NCI-H2227 (cell line): ENCODE measurements at regions not wholly inside any gene's neighbourhood (a gene's known extent, or its start where the extent isn't known, plus 50 kb on each side); places are given as distances from the start of the nearest gene placed in this dataset.

ENCODE experiments used
- DNase-seq: peaks from one replicate; lab custom pipeline; 2025; ENCODE audit not compliant: unreplicated experiment; lab: John Stamatoyannopoulos, UW

DNA sequence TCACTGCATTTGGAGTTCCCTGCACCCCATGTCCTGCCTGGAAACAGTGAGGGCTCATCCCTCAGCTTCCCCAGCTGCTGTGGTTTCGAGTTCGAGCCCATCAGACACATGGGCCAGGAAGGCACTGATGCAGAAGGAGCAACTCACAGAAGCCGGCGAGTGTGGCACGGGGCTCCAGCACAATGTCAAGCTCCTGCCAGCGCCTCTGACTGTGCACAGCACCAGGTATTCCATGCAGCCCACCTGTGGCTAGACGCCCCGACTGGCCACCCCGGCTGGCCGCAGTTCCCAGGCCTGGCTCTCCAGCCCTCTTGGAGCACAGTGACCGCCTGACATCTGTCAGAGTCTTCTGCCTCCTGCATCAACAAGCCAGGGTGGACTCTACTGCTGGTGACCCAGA, 419.4 kb downstream of the SHANK2 start:
- no peak for DNase-seq

DNA sequence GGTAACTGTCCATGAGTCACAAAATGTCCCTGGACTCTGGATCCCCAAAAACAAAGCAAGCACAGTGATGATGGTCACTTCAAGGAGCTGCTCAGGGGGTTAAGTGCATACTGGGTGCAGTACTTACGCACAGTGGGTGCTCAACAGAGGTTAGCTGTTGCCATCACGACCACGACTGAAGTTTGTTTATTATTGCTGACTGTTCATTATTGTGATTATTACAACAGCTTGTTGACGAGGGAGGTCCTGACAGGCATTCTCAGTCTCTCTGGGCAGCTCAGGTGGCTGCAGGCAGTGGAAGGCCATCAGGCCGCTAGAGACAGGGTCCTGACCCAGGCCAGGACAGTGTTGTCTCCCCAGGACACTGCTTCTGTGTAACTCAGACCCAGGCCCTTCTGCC, 418.8 kb downstream of the SHANK2 start:
- DNase-seq: no peak

DNA sequence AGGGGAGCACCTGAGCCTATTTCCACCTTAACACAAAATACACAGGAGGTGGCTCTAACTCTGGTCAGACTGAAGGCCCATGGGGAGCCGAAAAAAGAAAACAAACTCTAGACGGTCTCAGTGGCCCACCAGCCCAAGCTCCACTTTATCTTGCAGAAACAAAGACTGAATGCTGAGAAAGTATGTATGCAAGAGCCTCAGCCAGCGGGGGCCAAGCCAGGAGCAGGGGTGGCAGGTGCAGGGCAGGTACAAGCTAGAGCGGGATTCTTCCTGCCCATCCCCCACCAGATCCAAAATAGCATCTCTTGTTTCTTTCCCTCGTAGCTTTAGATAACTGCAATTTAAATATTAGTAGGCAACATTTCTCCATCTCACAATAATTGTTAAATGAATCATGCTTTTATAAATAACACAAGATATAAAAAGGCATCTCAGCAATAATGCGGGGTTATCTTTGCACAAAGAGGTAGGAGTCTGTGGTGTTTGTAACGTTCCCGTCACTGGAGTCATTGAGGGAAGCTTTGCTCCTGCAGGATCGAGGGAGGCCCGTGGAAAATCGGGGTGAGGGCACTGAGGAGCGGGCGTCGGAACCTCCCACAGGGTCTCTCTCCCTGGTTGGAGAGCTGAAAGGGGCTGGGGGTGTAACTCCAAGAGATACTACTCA, 418.0 kb downstream of the SHANK2 start:
- DNase-seq: no peak

DNA sequence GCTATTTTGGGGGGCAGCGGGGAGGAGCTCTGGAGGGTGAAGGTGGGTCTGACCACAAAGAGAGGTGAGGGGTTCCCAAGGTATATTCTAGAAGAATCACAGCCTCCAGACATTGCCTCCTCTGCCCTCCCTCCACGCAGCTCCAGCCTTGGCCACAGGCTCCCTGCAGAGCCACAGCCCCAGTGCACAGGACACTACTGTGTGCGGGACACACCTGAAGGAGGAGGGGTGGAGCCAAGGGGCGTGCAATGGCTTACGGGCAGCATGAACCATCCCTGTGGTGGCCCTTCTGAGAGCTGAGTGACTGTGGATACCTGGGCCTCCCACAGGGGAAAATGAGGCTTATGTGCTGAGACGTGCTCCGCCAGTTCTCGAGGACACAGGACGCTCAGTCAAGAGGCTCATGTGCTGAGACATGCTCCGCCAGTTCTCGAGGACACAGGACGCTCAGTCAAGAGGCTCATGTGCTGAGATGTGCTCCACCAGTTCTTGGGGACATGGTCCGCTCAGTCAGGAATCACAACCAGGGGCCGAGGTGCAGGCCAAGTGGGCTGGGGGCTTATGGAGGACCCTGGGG, 417.3 kb downstream of the SHANK2 start:
- no peak for DNase-seq

DNA sequence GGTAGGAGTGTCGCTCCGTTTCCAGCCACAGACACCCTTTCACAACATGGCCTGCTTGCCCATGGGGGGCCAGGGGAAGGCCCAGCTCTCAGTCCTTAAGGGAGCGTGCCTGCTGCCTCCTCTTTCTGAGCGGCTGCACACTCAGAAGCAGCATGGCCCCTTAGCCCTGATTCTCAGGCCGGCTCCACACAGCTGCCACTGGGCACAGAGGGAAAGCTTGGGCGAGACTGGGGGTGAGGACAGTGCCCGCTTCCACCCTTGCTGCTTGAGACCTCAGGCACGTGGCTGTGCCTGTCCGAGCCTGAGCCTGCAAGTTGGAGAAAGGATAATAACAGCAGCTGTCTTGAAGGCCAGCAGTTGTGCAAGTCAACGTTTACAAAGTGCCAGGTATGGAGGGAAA, 416.3 kb downstream of the SHANK2 start:
- DNase-seq: no peak

DNA sequence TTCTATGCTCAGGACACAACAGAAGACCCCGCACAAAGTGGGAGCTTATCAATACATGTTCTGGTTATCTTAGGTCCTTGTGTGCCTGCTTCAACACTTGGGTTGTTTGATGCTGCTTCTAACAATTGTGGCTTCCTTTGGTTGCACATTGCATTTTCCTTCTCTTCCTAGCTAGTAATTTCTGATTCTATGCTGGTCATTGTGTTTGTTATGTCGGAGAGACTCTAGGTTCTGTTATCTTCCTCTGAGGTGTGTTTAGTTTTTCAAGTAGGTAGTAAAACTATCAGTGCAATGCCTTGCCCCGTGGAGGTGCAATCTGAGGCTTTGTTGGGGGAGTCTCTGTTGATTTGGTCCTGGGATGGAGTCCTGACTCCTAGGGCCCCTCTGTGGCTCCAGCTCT, 414.2 kb downstream of the SHANK2 start:
- DNase-seq: no peak

DNA sequence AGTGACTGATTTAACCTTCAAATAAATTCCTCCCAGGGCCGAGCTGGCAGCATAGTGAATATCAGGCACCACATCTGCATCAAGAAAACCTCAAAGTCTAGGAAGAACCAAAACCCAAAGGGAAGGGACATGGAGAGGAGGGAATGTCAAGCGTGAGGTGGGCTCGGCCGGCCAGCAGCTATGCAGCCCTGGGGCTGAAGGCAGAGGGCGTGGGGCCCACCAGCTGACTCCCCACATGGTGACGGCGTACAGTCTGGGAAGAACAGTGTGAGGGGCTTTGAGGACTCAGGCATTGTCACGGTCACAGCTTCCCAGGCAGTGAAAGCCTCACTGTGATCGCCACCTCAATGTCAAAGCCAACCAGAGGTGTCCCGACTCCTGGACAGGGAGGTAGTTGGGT, 412.5 kb downstream of the SHANK2 start:
- no peak for DNase-seq

DNA sequence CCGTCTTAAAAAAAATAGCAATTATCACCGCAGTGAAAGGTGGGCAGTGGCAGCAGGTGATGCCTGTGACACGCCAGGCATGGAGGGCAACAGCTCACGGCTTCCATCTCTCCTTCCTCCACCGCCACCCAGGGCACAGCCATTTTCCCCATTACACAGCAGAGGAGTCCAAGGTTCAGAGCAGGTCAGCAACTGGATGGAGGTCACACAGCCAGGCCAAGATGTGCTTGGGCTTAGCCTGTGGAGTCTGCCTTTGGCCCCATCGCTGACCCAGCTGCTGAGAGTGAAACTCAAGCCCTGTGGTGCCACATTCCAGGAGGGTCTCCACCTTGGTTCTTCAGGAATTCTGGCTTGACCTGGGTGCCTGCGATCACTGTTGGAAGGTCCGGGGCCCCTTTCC, 411.1 kb downstream of the SHANK2 start:
- DNase-seq: no peak

DNA sequence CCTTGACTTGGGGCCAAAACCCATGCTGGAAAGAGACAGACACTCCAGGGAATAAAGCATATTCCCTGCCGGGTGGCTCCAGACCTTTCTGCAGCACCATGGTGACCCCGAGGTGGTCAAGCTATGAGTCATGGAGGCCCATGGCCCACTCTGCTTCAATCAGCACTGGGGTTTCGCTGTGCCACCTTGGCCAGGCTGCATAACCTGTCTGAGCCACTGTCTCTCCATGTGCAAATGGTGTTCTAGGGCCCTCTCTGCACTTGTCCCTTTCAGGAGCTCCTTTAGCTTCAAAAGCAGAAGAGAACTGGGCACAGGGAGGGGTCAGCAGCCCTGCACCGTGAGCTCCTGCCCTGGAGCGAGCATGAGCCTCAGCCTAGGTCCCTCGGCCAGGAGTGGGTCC, 410.1 kb downstream of the SHANK2 start:
- DNase-seq: no peak

DNA sequence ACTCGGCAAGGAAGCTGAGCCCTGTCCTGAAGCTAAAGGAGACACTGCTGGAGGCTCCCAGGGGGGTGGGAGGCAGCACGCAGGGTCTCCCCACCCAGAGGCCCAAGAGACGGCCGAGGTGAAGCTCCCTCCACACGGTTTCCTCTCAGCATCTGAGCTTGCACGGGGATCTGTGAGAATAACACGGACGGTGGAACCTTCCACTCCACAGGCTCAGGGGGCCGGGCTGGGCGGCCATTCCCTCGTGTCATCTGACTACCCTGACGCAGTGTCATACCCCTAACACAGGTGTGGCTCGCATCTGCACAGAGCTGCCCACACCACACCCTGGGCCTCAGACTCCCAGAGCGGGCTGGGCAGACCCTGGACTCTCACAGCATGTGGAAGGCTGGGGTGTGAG, 409.7 kb downstream of the SHANK2 start:
- DNase-seq: no peak

DNA sequence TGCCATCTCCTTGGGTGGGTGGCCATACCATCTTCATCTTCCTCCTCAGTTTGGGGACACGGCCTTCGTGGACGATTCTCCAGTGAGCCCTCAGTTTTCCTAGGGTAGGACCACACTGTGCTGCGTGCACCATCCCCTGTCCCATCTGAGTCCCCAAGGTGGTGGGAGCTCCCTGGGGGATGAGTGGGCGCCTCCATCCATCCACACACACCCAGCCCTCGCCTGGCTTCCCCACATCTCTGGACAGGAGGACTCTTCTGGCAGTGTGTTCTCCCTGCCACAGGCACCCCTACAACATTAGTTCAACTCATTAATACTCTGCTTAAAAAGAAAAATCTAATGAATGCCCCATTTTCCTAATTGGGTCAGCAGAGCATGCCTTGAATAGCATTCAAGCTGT, 408.5 kb downstream of the SHANK2 start:
- DNase-seq: no peak

DNA sequence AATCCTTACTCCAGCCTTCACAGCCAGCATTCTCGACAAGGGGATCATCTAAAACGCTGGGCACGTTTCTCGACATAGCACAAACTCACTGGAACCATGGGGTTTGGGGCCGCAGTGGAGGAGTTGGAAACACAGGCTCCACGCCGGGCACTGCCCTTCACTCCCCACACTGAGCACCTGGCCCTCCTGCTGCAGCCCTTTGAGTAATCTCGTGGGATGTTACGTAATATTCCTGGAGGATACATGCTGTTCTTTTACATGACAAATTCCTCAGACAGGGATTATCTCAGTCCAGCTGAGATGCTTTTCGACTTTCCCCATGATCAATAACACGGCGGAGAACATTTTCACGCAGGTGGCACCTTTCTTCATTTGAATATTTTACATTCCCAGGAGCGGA, 408.0 kb downstream of the SHANK2 start:
- no peak for DNase-seq

DNA sequence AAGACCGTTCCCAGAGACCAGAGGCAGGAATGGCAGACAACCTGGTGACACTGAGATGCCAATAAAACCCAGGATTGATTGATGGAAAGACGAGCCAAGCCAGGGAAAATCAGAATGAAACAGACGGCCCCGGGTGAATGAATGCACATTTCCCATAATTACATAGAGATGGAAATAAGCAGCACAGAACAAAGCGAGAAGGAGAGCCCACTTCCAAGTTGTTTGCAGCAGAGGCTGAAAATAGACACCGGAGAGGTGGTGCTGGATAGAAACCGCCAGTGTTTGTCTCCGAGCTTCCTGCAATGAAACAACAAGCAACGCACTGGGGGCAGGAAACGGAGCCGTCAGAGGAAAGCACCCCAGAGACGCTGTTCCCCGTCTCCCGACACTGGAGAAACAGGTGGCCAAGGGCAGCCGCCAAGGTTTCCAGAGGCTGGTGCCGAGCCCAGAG, 406.8 kb downstream of the SHANK2 start:
- peak; percentile 8 for DNase-seq

DNA sequence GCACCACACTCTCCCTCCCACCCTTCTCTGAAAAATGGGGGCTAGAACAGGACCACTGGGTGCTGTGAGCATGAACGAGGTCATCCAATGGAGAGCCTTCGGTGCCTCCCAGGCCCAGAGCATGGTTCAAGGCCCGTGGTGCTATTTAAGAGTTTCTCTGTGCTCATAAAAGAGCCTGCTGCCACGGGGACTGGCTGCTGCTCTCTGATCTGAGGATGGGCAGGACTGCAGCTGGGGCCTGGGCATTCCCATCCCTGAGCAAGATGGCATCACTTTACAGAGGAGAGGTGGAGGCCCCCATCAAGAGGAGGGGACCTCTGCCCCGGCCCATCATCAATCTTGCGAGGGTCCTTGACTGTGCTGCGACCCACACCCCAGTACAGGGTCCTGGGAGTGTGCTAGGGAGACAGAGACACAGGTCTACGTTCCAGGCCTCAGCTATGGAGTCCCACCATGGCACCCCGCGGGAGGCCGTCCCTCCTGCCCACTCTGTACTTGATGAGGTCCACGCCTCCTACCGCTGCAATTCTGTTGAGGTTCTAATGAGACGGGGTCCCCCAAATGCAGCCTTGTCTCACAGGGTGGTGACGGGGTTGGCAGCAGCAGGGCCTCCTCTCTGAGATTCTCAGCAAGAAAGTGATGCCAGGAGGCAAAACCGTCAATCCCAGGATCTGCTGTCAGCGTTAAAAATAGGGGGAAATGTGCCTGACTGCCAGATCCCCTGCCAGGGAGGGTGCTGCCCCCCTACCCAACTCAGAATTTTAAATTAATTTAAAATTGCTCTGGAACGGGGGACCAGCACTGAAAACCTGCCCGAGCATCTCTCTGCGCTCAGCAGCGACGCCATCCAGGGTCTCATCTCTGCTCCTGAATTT, 405.4 kb downstream of the SHANK2 start:
- no peak for DNase-seq

DNA sequence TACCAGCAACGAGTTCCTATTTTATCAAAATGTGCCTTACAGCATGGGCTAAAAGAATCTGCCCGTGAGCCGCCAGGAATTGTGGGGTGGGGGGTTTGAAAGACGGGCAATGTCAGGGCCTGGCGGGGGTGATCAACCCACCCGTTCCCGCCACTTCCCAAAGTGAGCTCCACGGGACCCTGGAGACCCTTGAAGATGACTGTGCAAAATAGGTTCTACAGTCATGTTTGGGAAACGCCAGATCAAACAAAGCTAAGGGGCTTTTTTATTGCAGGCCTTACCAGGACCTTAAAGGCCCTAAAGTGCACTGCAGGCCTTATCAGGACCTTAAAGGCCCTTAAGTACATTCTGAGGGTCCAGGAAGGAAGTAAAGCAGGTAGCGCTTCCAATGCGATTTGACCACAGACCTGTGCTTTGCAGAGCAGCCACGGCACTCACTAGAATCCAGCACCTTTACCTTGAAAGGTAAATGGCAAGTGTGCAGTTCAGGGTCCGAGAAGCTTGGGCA, 404.1 kb downstream of the SHANK2 start:
- no peak for DNase-seq

DNA sequence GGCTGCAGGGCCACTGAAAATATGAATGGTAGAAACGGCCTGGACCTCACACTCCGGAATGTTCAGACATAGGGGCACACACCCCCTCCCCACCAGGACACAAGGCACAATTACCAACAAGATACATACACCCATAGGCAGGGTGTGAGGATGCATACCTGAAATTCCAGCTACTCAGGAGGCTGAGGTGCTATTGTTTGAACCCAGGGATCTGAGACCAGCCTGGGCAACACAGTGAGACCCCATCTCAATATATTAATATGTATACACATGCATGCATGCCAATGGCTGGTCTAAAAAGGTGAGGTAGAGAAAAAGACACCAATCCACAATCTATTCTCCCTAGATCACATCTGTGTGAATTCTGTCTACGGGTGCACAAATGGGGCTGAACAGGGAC, 403.3 kb downstream of the SHANK2 start:
- no peak for DNase-seq

DNA sequence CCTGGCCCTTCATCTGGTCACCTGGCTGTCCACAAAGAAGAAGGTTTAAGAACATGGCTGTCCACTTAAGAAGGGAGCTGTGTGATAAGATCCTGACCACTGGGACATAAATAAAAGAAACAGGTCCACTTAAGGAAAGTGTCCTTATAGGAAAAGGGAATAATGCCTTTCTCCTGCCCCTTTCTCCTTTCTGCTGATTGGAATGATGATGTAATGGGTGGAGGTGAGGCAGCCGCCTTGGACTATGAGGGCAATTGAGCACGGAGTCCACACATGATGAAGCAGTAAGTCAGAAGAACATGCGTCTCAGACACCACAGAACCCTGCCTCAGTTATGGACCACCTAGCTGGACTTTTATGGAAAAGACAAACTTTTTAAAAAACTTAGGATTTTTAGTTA, 401.1 kb downstream of the SHANK2 start:
- no peak for DNase-seq

DNA sequence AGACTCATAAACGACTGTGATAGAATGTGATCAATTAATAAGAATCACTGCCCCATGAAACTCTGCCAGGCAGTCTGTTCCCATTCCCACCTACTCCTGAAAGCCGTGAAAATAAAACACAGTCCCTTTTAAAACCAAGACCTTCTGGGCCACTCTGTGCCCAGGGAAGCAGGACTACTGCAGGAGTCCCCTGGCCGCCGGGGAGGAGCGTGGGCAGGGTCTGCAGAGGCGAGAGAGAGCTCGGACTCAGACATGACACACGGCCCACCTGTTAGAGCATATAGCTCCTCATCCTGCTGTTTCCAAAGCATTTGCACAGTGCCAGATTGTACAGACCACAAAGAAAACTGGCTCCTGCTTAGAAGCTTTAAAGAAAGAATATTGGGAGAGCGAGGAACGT, 400.5 kb downstream of the SHANK2 start:
- DNase-seq: no peak

DNA sequence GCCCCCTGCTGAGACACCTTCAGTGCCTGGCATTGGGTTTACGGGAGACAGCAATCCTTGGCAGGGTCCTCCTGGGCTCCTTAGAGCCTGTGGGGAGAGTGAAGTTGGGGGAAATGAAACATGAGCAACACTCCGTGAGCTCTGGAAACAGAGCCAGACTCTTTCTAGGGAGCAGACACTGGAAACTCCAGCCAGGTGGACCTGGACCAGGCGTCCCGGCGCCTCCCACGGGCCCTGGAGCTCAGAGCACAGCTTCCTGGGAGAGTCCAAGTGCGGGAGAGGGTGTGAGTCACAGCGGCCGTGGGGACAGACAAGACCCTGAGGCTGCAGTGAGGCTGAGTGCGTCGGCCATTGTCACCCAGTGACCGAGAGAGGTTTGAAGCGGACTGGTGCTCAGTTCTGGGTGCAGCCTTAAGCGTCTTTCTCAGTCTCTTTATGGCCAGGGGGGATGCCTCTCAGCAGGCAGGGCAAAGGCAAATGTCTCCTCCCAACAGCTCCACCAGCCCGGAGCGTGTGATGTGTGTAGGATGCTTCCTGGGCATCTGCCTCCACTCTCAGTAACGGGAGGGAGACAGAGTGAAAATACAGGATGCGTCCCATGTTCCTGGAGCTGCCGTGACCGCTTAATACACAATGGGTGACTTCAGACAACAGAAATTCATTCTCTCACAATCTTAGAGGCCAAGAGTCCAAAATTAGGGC, 399.2 kb downstream of the SHANK2 start:
- DNase-seq: no peak

DNA sequence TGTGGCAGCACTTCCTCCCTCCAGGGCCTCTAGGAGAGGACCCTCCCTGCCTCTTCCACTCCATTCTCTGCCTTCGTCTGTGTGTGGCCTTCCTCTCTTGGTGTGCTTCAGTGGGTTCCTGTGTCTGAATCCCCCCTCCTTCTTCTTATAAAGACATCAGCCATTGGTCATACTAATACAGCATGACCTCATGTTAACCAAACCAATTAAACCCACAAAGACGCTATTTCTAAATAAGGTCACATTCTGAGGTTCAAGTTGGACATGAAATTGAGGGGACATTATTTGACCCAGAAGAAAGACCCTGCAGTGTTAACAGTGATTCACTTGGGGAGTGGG, 398.6 kb downstream of the SHANK2 start:
- DNase-seq: no peak

DNA sequence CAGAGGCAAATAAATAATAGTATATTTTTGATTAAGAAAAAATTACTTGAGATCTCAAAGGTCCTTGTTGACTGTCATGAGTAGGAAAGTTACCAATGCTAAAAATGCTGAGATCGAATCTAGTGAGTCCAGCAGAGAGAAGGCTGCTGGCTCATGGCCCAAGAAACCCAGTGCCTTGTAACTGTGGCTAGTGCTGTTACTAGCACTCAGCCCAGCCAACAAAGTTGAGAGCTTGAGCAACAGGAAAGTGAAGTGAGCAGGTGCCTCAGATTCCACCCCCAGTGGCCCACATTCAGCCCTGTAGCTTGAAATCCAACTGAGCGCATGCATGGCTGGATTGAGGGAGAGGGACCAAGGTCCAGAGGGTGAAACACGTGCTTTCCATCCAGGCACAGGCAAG, 398.2 kb downstream of the SHANK2 start:
- DNase-seq: no peak
